ENCODE measurements at regions not wholly inside any gene's neighbourhood (a gene's known extent, or its start where the extent isn't known, plus 50 kb on each side); places are given as distances from the start of the nearest gene placed in this dataset.

DNA sequence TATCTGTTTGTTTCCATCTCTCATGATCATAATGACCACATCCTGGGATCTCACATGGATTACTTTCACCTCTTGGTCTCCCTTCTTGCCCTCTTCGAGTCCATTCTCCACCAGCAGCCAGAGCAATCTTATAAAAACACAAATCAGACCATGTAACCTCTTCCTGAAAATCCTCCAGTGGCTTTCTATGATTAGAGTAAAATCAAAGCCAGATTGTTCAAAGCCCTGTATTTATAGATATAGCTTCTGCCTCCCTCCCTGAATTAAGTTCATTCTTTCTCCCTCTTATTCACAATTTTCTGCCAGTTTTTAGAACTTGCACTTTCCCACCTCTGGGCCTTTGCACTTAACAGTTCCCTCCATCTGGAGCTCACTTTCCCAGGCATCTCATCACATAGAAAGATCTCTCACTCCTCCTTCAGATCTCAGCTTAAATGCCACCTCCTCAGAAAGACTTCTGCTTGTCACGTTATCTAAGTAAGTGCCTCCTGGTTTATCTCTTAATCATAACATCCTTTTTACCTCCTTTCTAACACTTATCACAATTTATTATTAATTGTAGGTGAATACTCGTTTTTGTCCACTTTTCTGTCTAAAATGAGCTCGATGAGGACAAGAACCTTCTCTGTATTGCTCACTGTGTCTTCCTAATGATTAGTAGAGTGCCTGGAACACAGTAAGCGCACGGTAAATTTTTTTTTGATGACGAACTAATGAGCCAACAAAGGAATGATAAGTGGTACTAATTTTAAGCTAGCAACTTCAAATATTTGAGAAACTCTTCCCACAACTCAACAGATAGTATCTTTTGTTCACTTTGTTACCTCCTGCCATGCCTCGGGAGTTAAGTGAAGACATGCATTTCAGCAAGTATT, 80.5 kb downstream of the CYB561 start (continued):
- TF ChIP-seq, protein P1, sequence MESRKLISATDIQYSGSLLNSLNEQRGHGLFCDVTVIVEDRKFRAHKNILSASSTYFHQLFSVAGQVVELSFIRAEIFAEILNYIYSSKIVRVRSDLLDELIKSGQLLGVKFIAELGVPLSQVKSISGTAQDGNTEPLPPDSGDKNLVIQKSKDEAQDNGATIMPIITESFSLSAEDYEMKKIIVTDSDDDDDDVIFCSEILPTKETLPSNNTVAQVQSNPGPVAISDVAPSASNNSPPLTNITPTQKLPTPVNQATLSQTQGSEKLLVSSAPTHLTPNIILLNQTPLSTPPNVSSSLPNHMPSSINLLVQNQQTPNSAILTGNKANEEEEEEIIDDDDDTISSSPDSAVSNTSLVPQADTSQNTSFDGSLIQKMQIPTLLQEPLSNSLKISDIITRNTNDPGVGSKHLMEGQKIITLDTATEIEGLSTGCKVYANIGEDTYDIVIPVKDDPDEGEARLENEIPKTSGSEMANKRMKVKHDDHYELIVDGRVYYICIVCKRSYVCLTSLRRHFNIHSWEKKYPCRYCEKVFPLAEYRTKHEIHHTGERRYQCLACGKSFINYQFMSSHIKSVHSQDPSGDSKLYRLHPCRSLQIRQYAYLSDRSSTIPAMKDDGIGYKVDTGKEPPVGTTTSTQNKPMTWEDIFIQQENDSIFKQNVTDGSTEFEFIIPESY (IDR thresholded peaks at IDR 0.05; ENCODE audit: borderline replicate concordance, low read depth), result no peak
- TF ChIP-seq YY1 (IDR thresholded peaks at IDR 0.05; ENCODE audit: low read depth) (no peak), USF2 (IDR thresholded peaks at IDR 0.05; ENCODE audit: borderline replicate concordance, low read depth, low read length) (no peak), NRF1 (IDR thresholded peaks at IDR 0.05; ENCODE audit: low read depth, low read length) (no peak), JUND (IDR thresholded peaks at IDR 0.05) (peak; percentile 68), FOXM1 (IDR thresholded peaks at IDR 0.05; ENCODE audit: low read depth) (peak; percentile 57; the same call in 1 of the 2 replicates), MEF2A (IDR thresholded peaks at IDR 0.05; ENCODE audit: borderline replicate concordance, low read depth) (peak; percentile 61; the same call in 1 of the 2 replicates)
- TF ChIP-seq, protein P2, sequence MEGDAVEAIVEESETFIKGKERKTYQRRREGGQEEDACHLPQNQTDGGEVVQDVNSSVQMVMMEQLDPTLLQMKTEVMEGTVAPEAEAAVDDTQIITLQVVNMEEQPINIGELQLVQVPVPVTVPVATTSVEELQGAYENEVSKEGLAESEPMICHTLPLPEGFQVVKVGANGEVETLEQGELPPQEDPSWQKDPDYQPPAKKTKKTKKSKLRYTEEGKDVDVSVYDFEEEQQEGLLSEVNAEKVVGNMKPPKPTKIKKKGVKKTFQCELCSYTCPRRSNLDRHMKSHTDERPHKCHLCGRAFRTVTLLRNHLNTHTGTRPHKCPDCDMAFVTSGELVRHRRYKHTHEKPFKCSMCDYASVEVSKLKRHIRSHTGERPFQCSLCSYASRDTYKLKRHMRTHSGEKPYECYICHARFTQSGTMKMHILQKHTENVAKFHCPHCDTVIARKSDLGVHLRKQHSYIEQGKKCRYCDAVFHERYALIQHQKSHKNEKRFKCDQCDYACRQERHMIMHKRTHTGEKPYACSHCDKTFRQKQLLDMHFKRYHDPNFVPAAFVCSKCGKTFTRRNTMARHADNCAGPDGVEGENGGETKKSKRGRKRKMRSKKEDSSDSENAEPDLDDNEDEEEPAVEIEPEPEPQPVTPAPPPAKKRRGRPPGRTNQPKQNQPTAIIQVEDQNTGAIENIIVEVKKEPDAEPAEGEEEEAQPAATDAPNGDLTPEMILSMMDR (IDR thresholded peaks at IDR 0.05), result no peak

DNA sequence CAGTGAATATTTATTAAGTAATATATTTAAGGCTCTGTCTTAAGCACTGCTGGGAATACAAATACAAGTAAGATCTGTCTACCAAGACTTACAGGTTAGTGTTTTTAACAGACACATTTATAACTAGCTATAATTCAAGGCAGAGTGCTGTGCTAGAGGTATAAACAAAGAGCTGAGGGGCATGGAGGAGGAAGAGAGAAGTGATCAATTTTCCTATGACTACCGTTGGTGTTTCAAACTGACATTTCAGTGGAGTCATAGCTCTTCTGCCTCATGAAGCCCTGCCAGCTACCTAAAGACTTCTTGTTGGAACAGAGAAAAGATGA, 79.9 kb downstream of the CYB561 start:
- no peak overlapping the region for H2AFZ ChIP-seq (ENCODE audit: low read depth)
- H3K79me2 ChIP-seq (ENCODE audit: insufficient read depth), result peaks cover 37% of the 10 kb centered on the region; the same call in 1 of the 2 replicates
- no peak overlapping the region for H3K4me3 ChIP-seq (ENCODE audit: low read depth in 2 of 2, low read length in 1 of 2)
- H3K4me1 ChIP-seq (ENCODE audit: control insufficient read depth in 1 of 2, insufficient read depth in 2 of 2, low read depth in 1 of 2, low read length in 1 of 2), result peaks cover 9 to 46% of the 10 kb centered on the region in 2 experiments
- H3K9me2 ChIP-seq, result no peaks in the 10 kb centered on the region
- peak overlapping the region; percentile 78 to 84 for H3K27ac ChIP-seq (ENCODE audit: low read depth in 2 of 2, low read length in 1 of 2)
- peaks cover 48% of the 10 kb centered on the region for H3F3A ChIP-seq (replicated peaks; ENCODE audit: insufficient read depth)
- CTCF ChIA-PET, result interaction anchor here (0.7 to 2.2 kb wide), 5 partner anchors 10 to 69 kb away, joined by 3 to 10 read pairs (median 3); no protein-coding TSS in a partner anchor
- H3K36me3 ChIP-seq (replicated peaks in 1 of 2; ENCODE audit: control insufficient read depth in 1 of 2, insufficient read depth in 2 of 2, low read length in 1 of 2), result peaks cover 14 to 25% of the 10 kb centered on the region in 2 experiments
- 29% methylated on average over 1 of the region's 1 CpG for WGBS (ENCODE audit: low lambda C conversion rate)
- peak overlapping the region; percentile 52; the same call in 1 of the 2 replicates for H3K9ac ChIP-seq
- no peaks in the 10 kb centered on the region for H3K9me3 ChIP-seq
- no peak for DNase-seq
- POLR2A ChIA-PET, result no interaction called here
- no peaks in the 10 kb centered on the region for H4K20me1 ChIP-seq (ENCODE audit: insufficient read depth)
- peak overlapping the region; percentile 12 for H3K4me2 ChIP-seq
- no peaks in the 10 kb centered on the region for H3K27me3 ChIP-seq (ENCODE audit: insufficient read depth)
- TF ChIP-seq USF1 (IDR thresholded peaks at IDR 0.05; ENCODE audit: borderline replicate concordance, low read depth), result no peak
- no peak for TF ChIP-seq RXRA (IDR thresholded peaks at IDR 0.05; ENCODE audit: borderline replicate concordance, low read depth)
- TF ChIP-seq, protein P3, sequence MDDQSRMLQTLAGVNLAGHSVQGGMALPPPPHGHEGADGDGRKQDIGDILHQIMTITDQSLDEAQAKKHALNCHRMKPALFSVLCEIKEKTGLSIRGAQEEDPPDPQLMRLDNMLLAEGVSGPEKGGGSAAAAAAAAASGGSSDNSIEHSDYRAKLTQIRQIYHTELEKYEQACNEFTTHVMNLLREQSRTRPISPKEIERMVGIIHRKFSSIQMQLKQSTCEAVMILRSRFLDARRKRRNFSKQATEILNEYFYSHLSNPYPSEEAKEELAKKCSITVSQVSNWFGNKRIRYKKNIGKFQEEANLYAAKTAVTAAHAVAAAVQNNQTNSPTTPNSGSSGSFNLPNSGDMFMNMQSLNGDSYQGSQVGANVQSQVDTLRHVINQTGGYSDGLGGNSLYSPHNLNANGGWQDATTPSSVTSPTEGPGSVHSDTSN (IDR thresholded peaks at IDR 0.05), result no peak
- TF ChIP-seq CHD2 (IDR thresholded peaks at IDR 0.05; ENCODE audit: low read length, partially characterized antibody), result no peak
- no peak for TF ChIP-seq YY1 (IDR thresholded peaks at IDR 0.05; ENCODE audit: low read depth)
- TF ChIP-seq, protein P4, sequence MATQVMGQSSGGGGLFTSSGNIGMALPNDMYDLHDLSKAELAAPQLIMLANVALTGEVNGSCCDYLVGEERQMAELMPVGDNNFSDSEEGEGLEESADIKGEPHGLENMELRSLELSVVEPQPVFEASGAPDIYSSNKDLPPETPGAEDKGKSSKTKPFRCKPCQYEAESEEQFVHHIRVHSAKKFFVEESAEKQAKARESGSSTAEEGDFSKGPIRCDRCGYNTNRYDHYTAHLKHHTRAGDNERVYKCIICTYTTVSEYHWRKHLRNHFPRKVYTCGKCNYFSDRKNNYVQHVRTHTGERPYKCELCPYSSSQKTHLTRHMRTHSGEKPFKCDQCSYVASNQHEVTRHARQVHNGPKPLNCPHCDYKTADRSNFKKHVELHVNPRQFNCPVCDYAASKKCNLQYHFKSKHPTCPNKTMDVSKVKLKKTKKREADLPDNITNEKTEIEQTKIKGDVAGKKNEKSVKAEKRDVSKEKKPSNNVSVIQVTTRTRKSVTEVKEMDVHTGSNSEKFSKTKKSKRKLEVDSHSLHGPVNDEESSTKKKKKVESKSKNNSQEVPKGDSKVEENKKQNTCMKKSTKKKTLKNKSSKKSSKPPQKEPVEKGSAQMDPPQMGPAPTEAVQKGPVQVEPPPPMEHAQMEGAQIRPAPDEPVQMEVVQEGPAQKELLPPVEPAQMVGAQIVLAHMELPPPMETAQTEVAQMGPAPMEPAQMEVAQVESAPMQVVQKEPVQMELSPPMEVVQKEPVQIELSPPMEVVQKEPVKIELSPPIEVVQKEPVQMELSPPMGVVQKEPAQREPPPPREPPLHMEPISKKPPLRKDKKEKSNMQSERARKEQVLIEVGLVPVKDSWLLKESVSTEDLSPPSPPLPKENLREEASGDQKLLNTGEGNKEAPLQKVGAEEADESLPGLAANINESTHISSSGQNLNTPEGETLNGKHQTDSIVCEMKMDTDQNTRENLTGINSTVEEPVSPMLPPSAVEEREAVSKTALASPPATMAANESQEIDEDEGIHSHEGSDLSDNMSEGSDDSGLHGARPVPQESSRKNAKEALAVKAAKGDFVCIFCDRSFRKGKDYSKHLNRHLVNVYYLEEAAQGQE (IDR thresholded peaks at IDR 0.05; ENCODE audit: low read depth, low read length), result no peak
- TF ChIP-seq SMC3 (IDR thresholded peaks at IDR 0.05; ENCODE audit: low read depth, low read length), result no peak
- TF ChIP-seq, protein P5, sequence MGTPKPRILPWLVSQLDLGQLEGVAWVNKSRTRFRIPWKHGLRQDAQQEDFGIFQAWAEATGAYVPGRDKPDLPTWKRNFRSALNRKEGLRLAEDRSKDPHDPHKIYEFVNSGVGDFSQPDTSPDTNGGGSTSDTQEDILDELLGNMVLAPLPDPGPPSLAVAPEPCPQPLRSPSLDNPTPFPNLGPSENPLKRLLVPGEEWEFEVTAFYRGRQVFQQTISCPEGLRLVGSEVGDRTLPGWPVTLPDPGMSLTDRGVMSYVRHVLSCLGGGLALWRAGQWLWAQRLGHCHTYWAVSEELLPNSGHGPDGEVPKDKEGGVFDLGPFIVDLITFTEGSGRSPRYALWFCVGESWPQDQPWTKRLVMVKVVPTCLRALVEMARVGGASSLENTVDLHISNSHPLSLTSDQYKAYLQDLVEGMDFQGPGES (IDR thresholded peaks at IDR 0.05; ENCODE audit: low read depth, low read length), result no peak
- no peak for TF ChIP-seq TCF12 (IDR thresholded peaks at IDR 0.05)
- no peak for TF ChIP-seq FOSL2 (IDR thresholded peaks at IDR 0.05; ENCODE audit: borderline replicate concordance, low read depth)
